GM23338 (cell line): ENCODE measurements at regions not wholly inside any gene's neighbourhood (a gene's known extent, or its start where the extent isn't known, plus 50 kb on each side); places are given as distances from the start of the nearest gene placed in this dataset.

ENCODE experiments used
- CREB1 ChIP-seq: fragments of 250-450 bp; sonication (Bioruptor Pico); IDR thresholded peaks from 2 replicates; pipeline ENCODE4 v1.5.0; 2020; ENCODE audit warnings: low read depth, mild to moderate bottlenecking, moderate library complexity
- CTCF ChIP-seq, 2 experiments: fragments of 200-600 bp in 1 of 2; sonication (generic) in 1 of 2; conservative IDR thresholded peaks; 2 replicates each; pipeline versions ENCODE4 v1.5.1 to v1.6.1; 2016 to 2017; ENCODE audit warnings: antibody characterized with exemption in 2 of 2, low read depth in 2 of 2, mild to moderate bottlenecking in 2 of 2, moderate library complexity in 1 of 2
- ETS1 ChIP-seq: IDR thresholded peaks from 2 replicates; pipeline ENCODE4 v1.6.1; 2016; ENCODE audit warnings: antibody characterized with exemption
- EZH2 ChIP-seq: fragments of 200-600 bp; sonication (generic); IDR thresholded peaks from one replicate; pipeline ENCODE4 v1.8.0; 2017; ENCODE audit warnings: antibody characterized with exemption, mild to moderate bottlenecking, low read depth; ENCODE audit not compliant: unreplicated experiment
- EZH2phosphoT487 ChIP-seq: fragments of 200-600 bp; sonication (generic); IDR thresholded peaks from one replicate; pipeline ENCODE4 v1.8.1; 2018; ENCODE audit warnings: antibody characterized with exemption; ENCODE audit not compliant: unreplicated experiment
- JUNB ChIP-seq: IDR thresholded peaks from one replicate; pipeline ENCODE4 v1.6.1; 2016; ENCODE audit warnings: antibody characterized with exemption; ENCODE audit not compliant: unreplicated experiment
- NANOG ChIP-seq: IDR thresholded peaks from 2 replicates; pipeline ENCODE4 v1.6.1; 2016; ENCODE audit warnings: antibody characterized with exemption, borderline replicate concordance
- POLR2AphosphoS5 ChIP-seq: IDR thresholded peaks from 2 replicates; pipeline ENCODE4 v1.6.1; 2016; ENCODE audit warnings: antibody characterized with exemption, low read depth
- REST ChIP-seq: IDR thresholded peaks from one replicate; pipeline ENCODE4 v1.6.1; 2018; ENCODE audit warnings: antibody characterized with exemption; ENCODE audit not compliant: unreplicated experiment
- ZNF114 ChIP-seq: fragments of 250-450 bp; sonication (Bioruptor Pico); IDR thresholded peaks from 2 replicates; pipeline ENCODE4 v1.5.0; 2020; ENCODE audit warnings: mild to moderate bottlenecking, moderate library complexity
- ZNF331 ChIP-seq: fragments of 250-450 bp; sonication (Bioruptor Pico); IDR thresholded peaks from 2 replicates; pipeline ENCODE4 v1.5.0; 2020; ENCODE audit warnings: low read depth, mild to moderate bottlenecking, moderate library complexity

- TF ChIP-seq CTCF (conservative IDR thresholded peaks at IDR 0.05; ENCODE audit: low read depth in 2 of 2) (no peak), REST (no peak), NANOG (no peak), EZH2phosphoT487 (no peak), JUNB (no peak), EZH2 (no peak), ZNF331 (CRISPR knock-in tag) (no peak), POLR2AphosphoS5 (no peak), ETS1 (no peak), CREB1 (CRISPR knock-in tag) (no peak), ZNF114 (no peak)
Measured at GRCh38 chr12:17571047-17571446, 518.9 kb downstream of the RERGL start.
